A673 (cell line): ENCODE measurements at regions not wholly inside any gene's neighbourhood (a gene's known extent, or its start where the extent isn't known, plus 50 kb on each side); places are given as distances from the start of the nearest gene placed in this dataset.

Source experiments
- CTCF ChIP-seq: fragments of 300-800, 200-600 bp; sonication (generic); conservative IDR thresholded peaks from 2 replicates; pipeline ENCODE4 v1.5.1; 2017; ENCODE audit warnings: low read depth, mild to moderate bottlenecking, antibody characterized with exemption, low read length, moderate library complexity, mixed read lengths
- EZH2 ChIP-seq: fragments of 200-600 bp; sonication (generic); IDR thresholded peaks from 2 replicates; pipeline ENCODE4 v1.6.1; 2017; ENCODE audit warnings: borderline replicate concordance, low read depth, mild to moderate bottlenecking, mixed read lengths, antibody characterized with exemption, low read length; ENCODE audit not compliant: poor library complexity, severe bottlenecking

GRCh38 chr11:131094827-131095226, 178.5 kb upstream of the SNX19 start:
- TF ChIP-seq CTCF, result no peak
- TF ChIP-seq EZH2, result no peak
